Hepatocyte (in vitro differentiated cells): ENCODE measurements at regions not wholly inside any gene's neighbourhood (a gene's known extent, or its start where the extent isn't known, plus 50 kb on each side); places are given as distances from the start of the nearest gene placed in this dataset.

ENCODE experiments used
- CTCF ChIP-seq: fragments of 200-600 bp; sonication (generic); IDR thresholded peaks from 2 replicates; pipeline ENCODE4 v1.5.1; 2016; ENCODE audit warnings: antibody characterized with exemption, mild to moderate bottlenecking; ENCODE audit not compliant: poor library complexity
- EZH2 ChIP-seq: fragments of 200-600 bp; sonication (generic); IDR thresholded peaks from 2 replicates; pipeline ENCODE4 v1.6.1; 2016; ENCODE audit warnings: antibody characterized with exemption, mild to moderate bottlenecking, borderline replicate concordance
- EZH2phosphoT487 ChIP-seq: fragments of 200-600 bp; sonication (generic); IDR thresholded peaks from one replicate; pipeline ENCODE4 v1.6.1; 2018; ENCODE audit warnings: antibody characterized with exemption, mild to moderate bottlenecking, low read depth, moderate library complexity; ENCODE audit not compliant: unreplicated experiment, severe bottlenecking

DNA sequence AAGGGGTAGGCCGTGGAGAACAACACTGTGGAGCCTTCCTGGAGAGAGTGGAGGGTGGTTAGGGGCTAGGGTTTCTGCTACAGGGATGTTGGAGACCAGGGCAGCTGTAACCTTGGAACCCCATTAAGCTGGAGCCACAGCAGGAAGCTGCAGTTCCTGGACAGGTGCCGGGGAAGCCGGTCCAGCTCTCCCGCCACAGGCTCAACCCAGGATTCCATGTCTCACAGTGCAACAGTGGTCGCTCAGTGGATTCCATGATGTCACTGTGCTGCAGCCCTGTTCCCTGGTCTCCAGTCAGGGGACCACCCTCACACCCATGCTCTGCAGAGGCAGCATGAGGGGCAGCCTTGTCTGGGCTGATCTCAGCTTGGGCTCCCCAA lies 264.6 kb upstream of the CDYL start:
- TF ChIP-seq CTCF (no peak), EZH2 (no peak), EZH2phosphoT487 (no peak)
